Kidney (tissue), 13 donors: ENCODE measurements at regions not wholly inside any gene's neighbourhood (a gene's known extent, or its start where the extent isn't known, plus 50 kb on each side); places are given as distances from the start of the nearest gene placed in this dataset.

Source experiments
- DNase-seq, 5 donors: peaks; one replicate each; pipeline ENCODE4 v3.0.0-alpha.2; 2013 to 2020
- FAIRE-seq: peaks from 2 replicates; lab custom pipeline; 2012; peaks lifted over from hg19 to GRCh38; lab: Jason Lieb, UNC
- H3K27ac ChIP-seq, 2 donors: one replicate each; pipeline ENCODE4 v1.7.0; 2013; ENCODE audit warnings: low read depth in 2 of 2, low read length in 2 of 2, inconsistent platforms in 1 of 2
- H3K27me3 ChIP-seq: one replicate; pipeline ENCODE4 v1.7.1; 2013; ENCODE audit warnings: low read length, inconsistent platforms; ENCODE audit not compliant: control insufficient read depth, insufficient read depth
- H3K36me3 ChIP-seq, 3 donors: one replicate each; pipeline versions ENCODE4 v1.7.0 to v1.7.1; 2013; ENCODE audit warnings: low read length in 3 of 3, control low read depth in 1 of 3, inconsistent platforms in 1 of 3; ENCODE audit not compliant: insufficient read depth in 3 of 3, control insufficient read depth in 2 of 3
- H3K4me1 ChIP-seq, 3 donors: one replicate each; pipeline versions ENCODE4 v1.7.0 to v1.7.1; 2013; ENCODE audit warnings: low read length in 3 of 3, inconsistent platforms in 1 of 3, low read depth in 1 of 3; ENCODE audit not compliant: control insufficient read depth in 2 of 3, insufficient read depth in 2 of 3
- H3K4me3 ChIP-seq, 3 donors: one replicate each; pipeline versions ENCODE4 v1.7.0 to v1.8.1; 2013; ENCODE audit warnings: low read length in 3 of 3, control low read depth in 1 of 3, inconsistent platforms in 1 of 3
- H3K9ac ChIP-seq, 3 donors: one replicate each; pipeline versions ENCODE4 v1.7.0 to v1.7.1; 2013; ENCODE audit warnings: low read length in 3 of 3, control low read depth in 1 of 3, inconsistent platforms in 1 of 3
- H3K9me3 ChIP-seq, 3 donors: one replicate each; pipeline versions ENCODE4 v1.7.0 to v1.7.1; 2013; ENCODE audit warnings: low read length in 3 of 3, control low read depth in 1 of 3, inconsistent platforms in 1 of 3; ENCODE audit not compliant: control insufficient read depth in 2 of 3, insufficient read depth in 1 of 3
- CTCF ChIP-seq: IDR thresholded peaks from 3 replicates; pipeline ENCODE4 v1.5.1; 2012; ENCODE audit warnings: mild to moderate bottlenecking, moderate library complexity, borderline replicate concordance; ENCODE audit not compliant: insufficient read depth; ENCODE audit errors: extremely low read depth
- intact Hi-C: fragments of 100-400 bp; cut with DNase I; formaldehyde crosslinking; loops from one replicate; pipeline ENCODE4 v1.11.1; 2022
- donor health status: control.
- donor health status: control.
- donor health status: control.
- donor health status: control.
- donor health status: control.
- donor health status: DM: yes; HTN: yes; CAD: no.
- donor health status: Normal renal cell carcinoma (clear cell type).

GRCh38 chr3:18825665-18826064 lies 322.6 kb upstream of the KCNH8 start:
- no peak overlapping the region for H3K4me3 ChIP-seq
- no peak overlapping the region for H3K9ac ChIP-seq
- no peak overlapping the region for H3K27ac ChIP-seq
- H3K36me3 ChIP-seq: no peaks in the 10 kb centered on the region
- no peaks in the 10 kb centered on the region for H3K9me3 ChIP-seq
- intact Hi-C loops: no loop called here
- DNase-seq (no peak), FAIRE-seq (no peak)
- H3K4me1 ChIP-seq: no peaks in the 10 kb centered on the region
- H3K27me3 ChIP-seq: no peaks in the 10 kb centered on the region
- TF ChIP-seq CTCF: no peak

GRCh38 chr3:18813300-18813699 lies 335.0 kb upstream of the KCNH8 start:
- no peak overlapping the region for H3K9ac ChIP-seq
- H3K4me3 ChIP-seq: no peak overlapping the region
- intact Hi-C loops: no loop called here
- FAIRE-seq: no peak
- no peaks in the 10 kb centered on the region for H3K36me3 ChIP-seq
- TF ChIP-seq CTCF: no peak
- no peaks in the 10 kb centered on the region for H3K4me1 ChIP-seq
- no peak for DNase-seq
- no peaks in the 10 kb centered on the region for H3K27me3 ChIP-seq
- no peaks in the 10 kb centered on the region for H3K9me3 ChIP-seq
- no peak overlapping the region for H3K27ac ChIP-seq

GRCh38 chr3:18812316-18812715 lies 336.0 kb upstream of the KCNH8 start:
- Histone ChIP-seq H3K36me3 (no peaks in the 10 kb centered on the region), H3K4me1 (no peaks in the 10 kb centered on the region), H3K4me3 (no peak overlapping the region), H3K27me3 (no peaks in the 10 kb centered on the region), H3K9me3 (no peaks in the 10 kb centered on the region), H3K27ac (no peak overlapping the region), H3K9ac (no peak overlapping the region)
- DNase-seq (no peak), FAIRE-seq (no peak)
- intact Hi-C loops: no loop called here
- TF ChIP-seq CTCF: no peak

- no peaks in the 10 kb centered on the region for H3K36me3 ChIP-seq
- H3K27ac ChIP-seq: no peak overlapping the region
- FAIRE-seq: no peak
- no peaks in the 10 kb centered on the region for H3K27me3 ChIP-seq
- no peaks in the 10 kb centered on the region for H3K4me1 ChIP-seq
- H3K9me3 ChIP-seq: no peaks in the 10 kb centered on the region
- TF ChIP-seq CTCF: no peak
- intact Hi-C loops: no loop called here
- H3K4me3 ChIP-seq: no peak overlapping the region
- no peak for DNase-seq
- no peak overlapping the region for H3K9ac ChIP-seq
Measured at GRCh38 chr3:18810306-18810661, 338.0 kb upstream of the KCNH8 start.
